GM12874 (cell line): ENCODE measurements at regions not wholly inside any gene's neighbourhood (a gene's known extent, or its start where the extent isn't known, plus 50 kb on each side); places are given as distances from the start of the nearest gene placed in this dataset.

ENCODE experiments used
- CTCF ChIP-seq: IDR thresholded peaks from 2 replicates; pipeline ENCODE4 v1.5.1; 2011; ENCODE audit warnings: low read depth, mild to moderate bottlenecking, control low read depth, low read length, moderate library complexity; ENCODE audit not compliant: insufficient read depth

GRCh38 chr5:176754376-176754973 is 55.9 kb upstream of the UNC5A start:
- no peak for TF ChIP-seq CTCF
